HS-5 (cell line): ENCODE measurements at regions not wholly inside any gene's neighbourhood (a gene's known extent, or its start where the extent isn't known, plus 50 kb on each side); places are given as distances from the start of the nearest gene placed in this dataset.

ENCODE experiments used
- DNase-seq: peaks from one replicate; pipeline ENCODE4 v3.0.0-alpha.2; 2012; ENCODE audit warnings: low read depth

DNA sequence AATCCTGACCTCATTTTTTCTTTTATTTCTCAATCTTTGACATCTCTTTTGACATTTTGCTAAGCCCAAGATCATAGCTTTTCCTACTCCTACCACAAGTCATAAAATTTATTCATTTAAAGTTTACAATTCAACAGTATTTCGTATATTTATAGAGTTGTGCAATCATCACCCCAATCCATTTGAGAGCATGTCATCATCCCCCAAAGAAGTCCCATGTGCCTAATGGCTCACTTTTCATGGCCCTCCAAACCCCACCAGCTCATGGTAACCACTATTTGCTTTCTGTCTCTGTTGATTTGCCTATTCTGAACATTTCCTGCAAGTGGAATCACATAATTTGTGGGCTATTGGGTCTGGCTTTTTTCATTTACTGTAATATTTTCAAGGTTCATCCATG, 52.5 kb upstream of the GLI3 start:
- no peak for DNase-seq
